Adipocyte (in vitro differentiated cells): ENCODE measurements at regions not wholly inside any gene's neighbourhood (a gene's known extent, or its start where the extent isn't known, plus 50 kb on each side); places are given as distances from the start of the nearest gene placed in this dataset.
"Not testable (repeated sequence)": the region's sequence is repeated elsewhere in the genome, so short reads cannot be mapped to it uniquely, and the experiment has no call there.

ENCODE experiments used
- DNase-seq: peaks from one replicate; pipeline ENCODE4 v3.0.0-alpha.2; 2015; ENCODE audit warnings: low read depth
- H3K27me3 ChIP-seq: replicated peaks from 2 replicates; pipeline ENCODE4 v1.7.0; 2013; ENCODE audit warnings: mild to moderate bottlenecking, low read length, moderate library complexity; ENCODE audit not compliant: control insufficient read depth, insufficient read depth
- H3K36me3 ChIP-seq: 2 replicates; pipeline ENCODE4 v1.7.0; 2013; ENCODE audit warnings: low read length, mild to moderate bottlenecking, moderate library complexity; ENCODE audit not compliant: control insufficient read depth, insufficient read depth, severe bottlenecking
- H3K4me1 ChIP-seq: 2 replicates; pipeline ENCODE4 v1.7.0; 2013; ENCODE audit warnings: mild to moderate bottlenecking, low read length, moderate library complexity; ENCODE audit not compliant: control insufficient read depth, insufficient read depth
- H3K4me3 ChIP-seq: 2 replicates; pipeline ENCODE4 v1.7.0; 2013; ENCODE audit warnings: mild to moderate bottlenecking, low read length, moderate library complexity
- H3K9ac ChIP-seq: 2 replicates; pipeline ENCODE4 v1.7.0; 2013; ENCODE audit warnings: mild to moderate bottlenecking, low read length, moderate library complexity
- H3K9me3 ChIP-seq: 2 replicates; pipeline ENCODE4 v1.7.0; 2013; ENCODE audit warnings: mild to moderate bottlenecking, low read length, moderate library complexity; ENCODE audit not compliant: control insufficient read depth

- Histone ChIP-seq H3K9me3 (no peaks in the 10 kb centered on the region), H3K4me3 (no peak overlapping the region), H3K4me1 (no peaks in the 10 kb centered on the region), H3K36me3 (no peaks in the 10 kb centered on the region), H3K27me3 (peaks cover 55% of the 10 kb centered on the region), H3K9ac (no peak overlapping the region)
- DNase-seq = no peak
These were observed 118.3 kb downstream of the VPREB1 start for GRCh38 chr22:22362936-22363335.

GRCh38 chr22:22364207-22364606 lies 119.6 kb downstream of the VPREB1 start:
- Histone ChIP-seq H3K9ac (no peak overlapping the region), H3K36me3 (no peaks in the 10 kb centered on the region), H3K4me1 (no peaks in the 10 kb centered on the region), H3K4me3 (no peak overlapping the region), H3K9me3 (no peaks in the 10 kb centered on the region), H3K27me3 (peaks cover 65% of the 10 kb centered on the region)
- no peak for DNase-seq

GRCh38 chr22:22366537-22366936 lies 122.0 kb downstream of the VPREB1 start:
- no peaks in the 10 kb centered on the region for H3K4me1 ChIP-seq
- no peaks in the 10 kb centered on the region for H3K36me3 ChIP-seq
- no peak overlapping the region for H3K9ac ChIP-seq
- no peaks in the 10 kb centered on the region for H3K9me3 ChIP-seq
- peaks cover 73% of the 10 kb centered on the region for H3K27me3 ChIP-seq
- no peak overlapping the region for H3K4me3 ChIP-seq
- DNase-seq = no peak

GRCh38 chr22:22368516-22368915 lies 123.9 kb downstream of the VPREB1 start:
- DNase-seq = no peak
- no peaks in the 10 kb centered on the region for H3K4me1 ChIP-seq
- H3K9me3 ChIP-seq = no peaks in the 10 kb centered on the region
- no peaks in the 10 kb centered on the region for H3K36me3 ChIP-seq
- H3K27me3 ChIP-seq = peaks cover 79% of the 10 kb centered on the region
- no peak overlapping the region for H3K9ac ChIP-seq
- H3K4me3 ChIP-seq = no peak overlapping the region

GRCh38 chr22:22369219-22369963 lies 124.8 kb downstream of the VPREB1 start:
- H3K4me3 ChIP-seq, H3K4me1 ChIP-seq, H3K36me3 ChIP-seq, DNase-seq, H3K9ac ChIP-seq, H3K9me3 ChIP-seq: not testable (repeated sequence)
- H3K27me3 ChIP-seq = peaks cover 76% of the 10 kb centered on the region

GRCh38 chr22:22369964-22370270 lies 125.3 kb downstream of the VPREB1 start:
- Histone ChIP-seq H3K4me1 (no peaks in the 10 kb centered on the region), H3K9me3 (no peaks in the 10 kb centered on the region), H3K36me3 (no peaks in the 10 kb centered on the region), H3K27me3 (peaks cover 78% of the 10 kb centered on the region), H3K9ac (no peak overlapping the region), H3K4me3 (no peak overlapping the region)
- DNase-seq = no peak

- Histone ChIP-seq H3K36me3 (no peaks in the 10 kb centered on the region), H3K9ac (no peak overlapping the region), H3K4me3 (no peak overlapping the region), H3K27me3 (peaks cover 72% of the 10 kb centered on the region), H3K4me1 (no peaks in the 10 kb centered on the region), H3K9me3 (no peaks in the 10 kb centered on the region)
- DNase-seq = no peak
These were observed 126.5 kb downstream of the VPREB1 start for GRCh38 chr22:22371031-22371541.

GRCh38 chr22:22372086-22372485 lies 127.5 kb downstream of the VPREB1 start:
- H3K4me1 ChIP-seq = no peaks in the 10 kb centered on the region
- H3K4me3 ChIP-seq = no peak overlapping the region
- H3K9me3 ChIP-seq = no peaks in the 10 kb centered on the region
- DNase-seq = no peak
- H3K9ac ChIP-seq = no peak overlapping the region
- no peaks in the 10 kb centered on the region for H3K36me3 ChIP-seq
- peaks cover 72% of the 10 kb centered on the region for H3K27me3 ChIP-seq

- H3K4me3 ChIP-seq = no peak overlapping the region
- H3K9ac ChIP-seq = no peak overlapping the region
- no peaks in the 10 kb centered on the region for H3K4me1 ChIP-seq
- DNase-seq = no peak
- no peaks in the 10 kb centered on the region for H3K36me3 ChIP-seq
- H3K9me3 ChIP-seq = no peaks in the 10 kb centered on the region
- peaks cover 66% of the 10 kb centered on the region for H3K27me3 ChIP-seq
These were observed 129.6 kb downstream of the VPREB1 start for GRCh38 chr22:22374163-22374562.

GRCh38 chr22:22374579-22374978 lies 130.0 kb downstream of the VPREB1 start:
- H3K36me3 ChIP-seq = no peaks in the 10 kb centered on the region
- H3K9ac ChIP-seq = no peak overlapping the region
- DNase-seq = no peak
- H3K9me3 ChIP-seq = no peaks in the 10 kb centered on the region
- H3K27me3 ChIP-seq = peaks cover 69% of the 10 kb centered on the region
- no peak overlapping the region for H3K4me3 ChIP-seq
- no peaks in the 10 kb centered on the region for H3K4me1 ChIP-seq

GRCh38 chr22:22375576-22376351 lies 131.2 kb downstream of the VPREB1 start:
- DNase-seq = no peak

More at GRCh38 chr22:22375576-22376351, 131.2 kb downstream of the VPREB1 start:
- no peaks in the 10 kb centered on the region for H3K36me3 ChIP-seq
- no peak overlapping the region for H3K4me3 ChIP-seq
- no peak overlapping the region for H3K9ac ChIP-seq
- H3K9me3 ChIP-seq = no peaks in the 10 kb centered on the region
- H3K4me1 ChIP-seq = no peaks in the 10 kb centered on the region
- peaks cover 70% of the 10 kb centered on the region for H3K27me3 ChIP-seq
